GM12878 (cell line): ENCODE measurements at regions not wholly inside any gene's neighbourhood (a gene's known extent, or its start where the extent isn't known, plus 50 kb on each side); places are given as distances from the start of the nearest gene placed in this dataset.

Source experiments
- ATAC-seq: fragments of 200-7000 bp; cut with Tn5 transposase; 3 replicates; pipeline ENCODE4 v1.9.1; 2020; ENCODE audit warnings: mild to moderate bottlenecking, moderate library complexity
- BruUV-seq: library from RNA; stranded (reverse); fragments of 400-500 nt; replicated peaks from 2 replicates; lab custom pipeline; 2021; lab: Mats Ljungman, UMichigan
- CTCF ChIA-PET: fragments of 300-600 bp; sonication (Branson Sonifier 250); formaldehyde crosslinking; extraction: SDS; loops from one replicate; lab custom pipeline; 2021; ENCODE audit warnings: inconsistent platforms; lab: Yijun Ruan, JAX
- POLR2A ChIA-PET: fragments of 350-600 bp; formaldehyde crosslinking; extraction: SDS; loops from one replicate; lab custom pipeline; 2021; ENCODE audit warnings: inconsistent platforms; lab: Charles Lee
- RAD21 ChIA-PET: fragments of 300-600 bp; sonication (Branson Sonifier 250); formaldehyde crosslinking; loops from one replicate; lab custom pipeline; 2023; ENCODE audit warnings: antibody characterized with exemption; ENCODE audit not compliant: unreplicated experiment; lab: Charles Lee
- SMC1A ChIA-PET: fragments of 300-600 bp; sonication (Branson Sonifier 250); formaldehyde crosslinking; loops from one replicate; lab custom pipeline; 2023; ENCODE audit not compliant: unreplicated experiment, uncharacterized antibody; lab: Charles Lee
- DNase-seq: peaks from one replicate; pipeline ENCODE4 v3.0.0-alpha.2; 2011; ENCODE audit warnings: low read depth, low spot score
- FAIRE-seq: peaks from 3 replicates; lab custom pipeline; 2011; peaks lifted over from hg19 to GRCh38; lab: Jason Lieb, UNC
- H2AFZ ChIP-seq: 2 replicates; pipeline ENCODE4 v1.6.0; 2011; ENCODE audit warnings: low read depth, low read length, control low read depth; ENCODE audit not compliant: control insufficient read depth
- H3K27ac ChIP-seq: 2 replicates; pipeline ENCODE4 v1.5.1; 2011; ENCODE audit warnings: control low read depth; ENCODE audit not compliant: control insufficient read depth, insufficient read depth
- H3K27me3 ChIP-seq, 2 experiments: replicated peaks in 1 of 2; 2 replicates each; pipeline versions ENCODE4 v1.6.0 to v1.6.1; 2011; ENCODE audit warnings: low read length in 1 of 2; ENCODE audit not compliant: control insufficient read depth in 2 of 2, insufficient read depth in 2 of 2
- H3K36me3 ChIP-seq, 2 experiments: 2 replicates each; pipeline ENCODE4 v1.5.1; 2011; ENCODE audit warnings: low read length in 1 of 2; ENCODE audit not compliant: control insufficient read depth in 2 of 2, insufficient read depth in 2 of 2
- H3K4me1 ChIP-seq: 2 replicates; pipeline ENCODE4 v1.6.1; 2011; ENCODE audit warnings: mild to moderate bottlenecking, low read length, moderate library complexity, mixed read lengths; ENCODE audit not compliant: control insufficient read depth, insufficient read depth
- H3K4me2 ChIP-seq: 2 replicates; pipeline ENCODE4 v1.6.0; 2011; ENCODE audit warnings: control low read depth; ENCODE audit not compliant: control insufficient read depth, insufficient read depth
- H3K4me3 ChIP-seq: fragments of 200-600 bp; sonication (generic); 2 replicates; pipeline ENCODE4 v1.5.1; 2016
- H3K79me2 ChIP-seq: 2 replicates; pipeline ENCODE4 v1.6.0; 2011; ENCODE audit warnings: low read length; ENCODE audit not compliant: control insufficient read depth, insufficient read depth
- H3K9ac ChIP-seq: 2 replicates; pipeline ENCODE4 v1.8.0; 2011; ENCODE audit warnings: low read length, control low read depth, mixed read lengths; ENCODE audit not compliant: control insufficient read depth, insufficient read depth
- H3K9me3 ChIP-seq: replicated peaks from 3 replicates; pipeline ENCODE4 v1.5.1; 2011; ENCODE audit warnings: mild to moderate bottlenecking, low read length; ENCODE audit not compliant: control insufficient read depth, insufficient read depth
- H4K20me1 ChIP-seq: 2 replicates; pipeline ENCODE4 v1.6.0; 2011; ENCODE audit not compliant: control insufficient read depth, insufficient read depth
- CBFB ChIP-seq: IDR thresholded peaks from 2 replicates; pipeline ENCODE4 v1.6.1; 2016; ENCODE audit warnings: antibody characterized with exemption, low read depth
- CBX3 ChIP-seq: fragments of 200-600 bp; sonication (generic); IDR thresholded peaks from 2 replicates; pipeline ENCODE4 v1.6.1; 2016; ENCODE audit warnings: low read depth, borderline replicate concordance
- CEBPB ChIP-seq, 2 experiments: fragments of 150-350 bp in 1 of 2; IDR thresholded peaks; 2 replicates each; pipeline ENCODE4 v1.6.1; 2012 to 2014; ENCODE audit warnings: low read depth in 2 of 2, low read length in 2 of 2, borderline replicate concordance in 1 of 2, inconsistent platforms in 1 of 2
- ETV6 ChIP-seq, 2 experiments: fragments of 450-650 bp in 1 of 2; IDR thresholded peaks in 1 of 2; conservative IDR thresholded peaks in 1 of 2; 2 replicates each; pipeline ENCODE4 v1.6.1; 2014; ENCODE audit warnings: antibody characterized with exemption in 1 of 2, borderline replicate concordance in 1 of 2, low read depth in 1 of 2, mild to moderate bottlenecking in 1 of 2, moderate library complexity in 1 of 2
- EZH2 ChIP-seq: IDR thresholded peaks from 2 replicates; pipeline ENCODE4 v1.6.1; 2012; ENCODE audit warnings: low read depth, mild to moderate bottlenecking, control low read depth, inconsistent platforms, low read length, borderline replicate concordance; ENCODE audit not compliant: control insufficient read depth
- FOXM1 ChIP-seq: IDR thresholded peaks from 2 replicates; pipeline ENCODE4 v1.6.1; 2012; ENCODE audit warnings: low read depth, mild to moderate bottlenecking, inconsistent platforms, low read length, moderate library complexity
- MXI1 ChIP-seq: fragments of 150-350 bp; IDR thresholded peaks from 2 replicates; pipeline ENCODE4 v1.6.1; 2011; ENCODE audit warnings: low read depth, mild to moderate bottlenecking, inconsistent platforms, low read length, improper control_type of control experiment
- MYC ChIP-seq: IDR thresholded peaks from 2 replicates; pipeline ENCODE4 v1.6.1; 2011; ENCODE audit warnings: mild to moderate bottlenecking, low read length, moderate library complexity, inconsistent platforms; ENCODE audit not compliant: insufficient read depth, insufficient replicate concordance, insufficient read length, severe bottlenecking
- NBN ChIP-seq: fragments of 450-650 bp; IDR thresholded peaks from 2 replicates; pipeline ENCODE4 v1.6.1; 2016
- NFYB ChIP-seq: IDR thresholded peaks from 2 replicates; pipeline ENCODE4 v1.6.1; 2011; ENCODE audit warnings: low read depth, mild to moderate bottlenecking, low read length, improper control_type of control experiment, moderate library complexity; ENCODE audit not compliant: insufficient read depth
- PAX8 ChIP-seq: fragments of 450-650 bp; IDR thresholded peaks from 2 replicates; pipeline ENCODE4 v1.6.1; 2017; ENCODE audit warnings: mild to moderate bottlenecking, moderate library complexity
- RFX5 ChIP-seq: IDR thresholded peaks from 2 replicates; pipeline ENCODE4 v1.6.1; 2011; ENCODE audit warnings: low read depth, low read length, improper control_type of control experiment
- SP1 ChIP-seq: IDR thresholded peaks from one replicate; pipeline ENCODE4 v1.6.1; 2011; ENCODE audit warnings: low read depth, low read length
- SREBF1 ChIP-seq: IDR thresholded peaks from 2 replicates; pipeline ENCODE4 v1.6.1; 2012; ENCODE audit warnings: mild to moderate bottlenecking, low read length
- TAF1 ChIP-seq: IDR thresholded peaks from 2 replicates; pipeline ENCODE4 v1.6.1; 2011; ENCODE audit warnings: mild to moderate bottlenecking, low read depth, low read length, borderline replicate concordance
- TCF3 ChIP-seq: IDR thresholded peaks from 2 replicates; pipeline ENCODE4 v1.6.1; 2012; ENCODE audit warnings: low read depth, mild to moderate bottlenecking, low read length, borderline replicate concordance; ENCODE audit not compliant: insufficient read depth
- WGBS: methylation state at CpG from one replicate; pipeline ENCODE4 v1.1.6; 2016; ENCODE audit warnings: low lambda C conversion rate; ENCODE audit not compliant: insufficient replicate concordance, insufficient coverage; ENCODE audit errors: missing lambda C conversion rate; 5-methylcytosine and 5-hydroxymethylcytosine counted together
- in situ Hi-C: fragments of 300-500 bp; cut with MboI; formaldehyde crosslinking; loops from 9 replicates; pipeline ENCODE4 v1.14.3; 2018; ENCODE audit warnings: mixed read lengths
- intact Hi-C: fragments of 100-400 bp; cut with micrococcal nuclease; formaldehyde crosslinking; loops from one replicate; pipeline ENCODE4 v1.14.2; 2022; ENCODE audit not compliant: unreplicated experiment
- TF ChIP-seq, protein P1 (sequence below): fragments of 450-650 bp; formaldehyde crosslinking; IDR thresholded peaks from 2 replicates; pipeline ENCODE4 v1.5.0; 2022; ENCODE audit warnings: mild to moderate bottlenecking, missing genetic modification characterization
- TF ChIP-seq, protein P2 (sequence below): IDR thresholded peaks from 2 replicates; pipeline ENCODE4 v1.6.1; 2011; ENCODE audit warnings: mild to moderate bottlenecking, low read depth, low read length, moderate library complexity; ENCODE audit not compliant: insufficient replicate concordance
- TF ChIP-seq, protein P3 (sequence below): fragments of 450-650 bp; IDR thresholded peaks from 2 replicates; pipeline ENCODE4 v1.6.1; 2017; ENCODE audit warnings: mild to moderate bottlenecking, low read depth, inconsistent platforms; ENCODE audit not compliant: poor library complexity, severe bottlenecking

DNA sequence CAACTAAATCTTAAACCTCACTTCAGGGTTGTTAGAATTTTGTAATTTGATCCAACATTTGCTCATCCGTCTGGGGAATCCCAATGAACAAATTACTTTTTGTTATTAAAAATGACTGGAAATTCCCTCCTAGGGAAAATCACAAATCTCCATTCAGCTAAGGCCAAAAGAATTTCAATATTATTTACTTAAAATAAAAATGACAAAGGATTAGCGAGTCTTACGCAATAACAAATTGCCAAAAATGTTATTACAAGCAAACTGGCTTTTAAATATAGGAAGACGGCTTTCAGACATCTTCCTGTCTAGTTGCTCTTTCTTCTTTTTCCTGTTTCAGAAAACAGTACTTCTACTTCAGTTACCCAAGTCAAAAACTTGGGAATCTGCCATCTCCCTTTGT, 92.4 kb upstream of the TSPAN8 start:
- Histone ChIP-seq H3K9me3 (no peaks in the 10 kb centered on the region), H3K4me3 (no peak overlapping the region), H3K9ac (no peak overlapping the region)
- FAIRE-seq (no peak), ATAC-seq (no peak)
- in situ Hi-C loops, result no loop called here
- TF ChIP-seq CBX3, result no peak
- TF ChIP-seq MXI1, result no peak
- TF ChIP-seq NBN, result no peak
- TF ChIP-seq TAF1, result no peak
- TF ChIP-seq SP1, result no peak
- no peak for TF ChIP-seq EZH2
- no peak for TF ChIP-seq PAX8
- no peak for TF ChIP-seq RFX5
- no peak for TF ChIP-seq CBFB
- TF ChIP-seq CEBPB (IDR thresholded peaks at IDR 0.05; ENCODE audit: borderline replicate concordance in 1 of 2, low read depth in 2 of 2, low read length in 2 of 2), result no peak
- no peak for TF ChIP-seq SREBF1
- TF ChIP-seq MYC, result no peak
- TF ChIP-seq TCF3, result no peak
- TF ChIP-seq, protein P1, sequence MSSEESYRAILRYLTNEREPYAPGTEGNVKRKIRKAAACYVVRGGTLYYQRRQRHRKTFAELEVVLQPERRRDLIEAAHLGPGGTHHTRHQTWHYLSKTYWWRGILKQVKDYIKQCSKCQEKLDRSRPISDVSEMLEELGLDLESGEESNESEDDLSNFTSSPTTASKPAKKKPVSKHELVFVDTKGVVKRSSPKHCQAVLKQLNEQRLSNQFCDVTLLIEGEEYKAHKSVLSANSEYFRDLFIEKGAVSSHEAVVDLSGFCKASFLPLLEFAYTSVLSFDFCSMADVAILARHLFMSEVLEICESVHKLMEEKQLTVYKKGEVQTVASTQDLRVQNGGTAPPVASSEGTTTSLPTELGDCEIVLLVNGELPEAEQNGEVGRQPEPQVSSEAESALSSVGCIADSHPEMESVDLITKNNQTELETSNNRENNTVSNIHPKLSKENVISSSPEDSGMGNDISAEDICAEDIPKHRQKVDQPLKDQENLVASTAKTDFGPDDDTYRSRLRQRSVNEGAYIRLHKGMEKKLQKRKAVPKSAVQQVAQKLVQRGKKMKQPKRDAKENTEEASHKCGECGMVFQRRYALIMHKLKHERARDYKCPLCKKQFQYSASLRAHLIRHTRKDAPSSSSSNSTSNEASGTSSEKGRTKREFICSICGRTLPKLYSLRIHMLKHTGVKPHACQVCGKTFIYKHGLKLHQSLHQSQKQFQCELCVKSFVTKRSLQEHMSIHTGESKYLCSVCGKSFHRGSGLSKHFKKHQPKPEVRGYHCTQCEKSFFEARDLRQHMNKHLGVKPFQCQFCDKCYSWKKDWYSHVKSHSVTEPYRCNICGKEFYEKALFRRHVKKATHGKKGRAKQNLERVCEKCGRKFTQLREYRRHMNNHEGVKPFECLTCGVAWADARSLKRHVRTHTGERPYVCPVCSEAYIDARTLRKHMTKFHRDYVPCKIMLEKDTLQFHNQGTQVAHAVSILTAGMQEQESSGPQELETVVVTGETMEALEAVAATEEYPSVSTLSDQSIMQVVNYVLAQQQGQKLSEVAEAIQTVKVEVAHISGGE (CRISPR knock-in tag), result no peak
- TF ChIP-seq, protein P2, sequence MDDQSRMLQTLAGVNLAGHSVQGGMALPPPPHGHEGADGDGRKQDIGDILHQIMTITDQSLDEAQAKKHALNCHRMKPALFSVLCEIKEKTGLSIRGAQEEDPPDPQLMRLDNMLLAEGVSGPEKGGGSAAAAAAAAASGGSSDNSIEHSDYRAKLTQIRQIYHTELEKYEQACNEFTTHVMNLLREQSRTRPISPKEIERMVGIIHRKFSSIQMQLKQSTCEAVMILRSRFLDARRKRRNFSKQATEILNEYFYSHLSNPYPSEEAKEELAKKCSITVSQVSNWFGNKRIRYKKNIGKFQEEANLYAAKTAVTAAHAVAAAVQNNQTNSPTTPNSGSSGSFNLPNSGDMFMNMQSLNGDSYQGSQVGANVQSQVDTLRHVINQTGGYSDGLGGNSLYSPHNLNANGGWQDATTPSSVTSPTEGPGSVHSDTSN, result no peak
- TF ChIP-seq, protein P3, sequence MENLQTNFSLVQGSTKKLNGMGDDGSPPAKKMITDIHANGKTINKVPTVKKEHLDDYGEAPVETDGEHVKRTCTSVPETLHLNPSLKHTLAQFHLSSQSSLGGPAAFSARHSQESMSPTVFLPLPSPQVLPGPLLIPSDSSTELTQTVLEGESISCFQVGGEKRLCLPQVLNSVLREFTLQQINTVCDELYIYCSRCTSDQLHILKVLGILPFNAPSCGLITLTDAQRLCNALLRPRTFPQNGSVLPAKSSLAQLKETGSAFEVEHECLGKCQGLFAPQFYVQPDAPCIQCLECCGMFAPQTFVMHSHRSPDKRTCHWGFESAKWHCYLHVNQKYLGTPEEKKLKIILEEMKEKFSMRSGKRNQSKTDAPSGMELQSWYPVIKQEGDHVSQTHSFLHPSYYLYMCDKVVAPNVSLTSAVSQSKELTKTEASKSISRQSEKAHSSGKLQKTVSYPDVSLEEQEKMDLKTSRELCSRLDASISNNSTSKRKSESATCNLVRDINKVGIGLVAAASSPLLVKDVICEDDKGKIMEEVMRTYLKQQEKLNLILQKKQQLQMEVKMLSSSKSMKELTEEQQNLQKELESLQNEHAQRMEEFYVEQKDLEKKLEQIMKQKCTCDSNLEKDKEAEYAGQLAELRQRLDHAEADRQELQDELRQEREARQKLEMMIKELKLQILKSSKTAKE, result no peak
- TF ChIP-seq ETV6 (conservative IDR thresholded peaks at IDR 0.05 in 1 of 2, IDR thresholded peaks at IDR 0.05 in 1 of 2; ENCODE audit: borderline replicate concordance in 1 of 2, low read depth in 1 of 2), result no peak
- TF ChIP-seq FOXM1, result no peak
- no peak for TF ChIP-seq NFYB
- TF ChIP-seq, all 136 proteins: peak for 0
- DNase-seq, result no peak
- Histone ChIP-seq H3K36me3 (no peaks in the 10 kb centered on the region), H3K4me1 (no peaks in the 10 kb centered on the region), H2AFZ (no peak overlapping the region), H4K20me1 (no peaks in the 10 kb centered on the region), H3K27me3 (no peaks in the 10 kb centered on the region), H3K79me2 (no peaks in the 10 kb centered on the region), H3K27ac (no peak overlapping the region), H3K4me2 (no peak overlapping the region)
- 36% methylated on average over 4 of the region's 4 CpGs for WGBS
- POLR2A ChIA-PET, result no interaction called here
- RAD21 ChIA-PET, result no interaction called here
- SMC1A ChIA-PET, result no interaction called here
- CTCF ChIA-PET, result no interaction called here
- BruUV-seq, result no TSS peak
- intact Hi-C loops, result no loop called here
